ENCODE measurements at regions not wholly inside any gene's neighbourhood (a gene's known extent, or its start where the extent isn't known, plus 50 kb on each side); places are given as distances from the start of the nearest gene placed in this dataset.
"Not testable (repeated sequence)": the region's sequence is repeated elsewhere in the genome, so short reads cannot be mapped to it uniquely, and the experiment has no call there.

- ATAC-seq = no peak
Observed at GRCh38 chr14:55847766-55848165, 267.8 kb downstream of the KTN1 start.

- ATAC-seq = no peak
Observed at GRCh38 chr14:55848964-55849363, 269.0 kb downstream of the KTN1 start.

GRCh38 chr14:55849833-55850232 is 268.4 kb upstream of the PELI2 start:
- no peak for ATAC-seq

- ATAC-seq = peak; percentile 58
Observed at GRCh38 chr14:55850825-55851241, 267.4 kb upstream of the PELI2 start.

- peak; percentile 40 for ATAC-seq
Observed at GRCh38 chr14:55851301-55851700, 266.9 kb upstream of the PELI2 start.

- no peak for ATAC-seq
Observed at GRCh38 chr14:55851961-55852360, 266.2 kb upstream of the PELI2 start.

- ATAC-seq = no peak
Observed at GRCh38 chr14:55855751-55856150, 262.5 kb upstream of the PELI2 start.

- ATAC-seq = no peak
Observed at GRCh38 chr14:55858604-55859003, 259.6 kb upstream of the PELI2 start.

- not testable (repeated sequence) for ATAC-seq
Observed at GRCh38 chr14:55861561-55861960, 256.6 kb upstream of the PELI2 start.

- ATAC-seq = no peak
Observed at GRCh38 chr14:55864890-55865655, 253.1 kb upstream of the PELI2 start.

- no peak for ATAC-seq
Observed at GRCh38 chr14:55867311-55867710, 250.9 kb upstream of the PELI2 start.

- no peak for ATAC-seq
Observed at GRCh38 chr14:55867719-55868118, 250.5 kb upstream of the PELI2 start.

- no peak for ATAC-seq
Observed at GRCh38 chr14:55869397-55870049, 248.7 kb upstream of the PELI2 start.

GRCh38 chr14:55873169-55873568 is 245.0 kb upstream of the PELI2 start:
- ATAC-seq = no peak

- ATAC-seq = no peak
Observed at GRCh38 chr14:55874785-55875184, 243.4 kb upstream of the PELI2 start.

- no peak for ATAC-seq
Observed at GRCh38 chr14:55877942-55878341, 240.3 kb upstream of the PELI2 start.

GRCh38 chr14:55881577-55882241 is 236.5 kb upstream of the PELI2 start:
- ATAC-seq = peak; percentile 14

- ATAC-seq = peak; percentile 72
Observed at GRCh38 chr14:55884819-55885218, 233.4 kb upstream of the PELI2 start.

GRCh38 chr14:55889124-55889523 is 229.1 kb upstream of the PELI2 start:
- peak; percentile 90 for ATAC-seq

- ATAC-seq = no peak
Observed at GRCh38 chr14:55891692-55892091, 226.5 kb upstream of the PELI2 start.

- ATAC-seq = no peak
Observed at GRCh38 chr14:55892906-55893305, 225.3 kb upstream of the PELI2 start.

- ATAC-seq = no peak
Observed at GRCh38 chr14:55893705-55894104, 224.5 kb upstream of the PELI2 start.

GRCh38 chr14:55897031-55897430 is 221.2 kb upstream of the PELI2 start:
- ATAC-seq = no peak

GRCh38 chr14:55898938-55899337 is 219.3 kb upstream of the PELI2 start:
- no peak for ATAC-seq
